ENCODE measurements at regions not wholly inside any gene's neighbourhood (a gene's known extent, or its start where the extent isn't known, plus 50 kb on each side); places are given as distances from the start of the nearest gene placed in this dataset.

- 83% methylated on average over 1 of the region's 5 CpGs for WGBS (ENCODE audit: insufficient coverage)
- intact Hi-C loops (cut with micrococcal nuclease) = no loop called here
- ATAC-seq (ENCODE audit: low read depth) (no peak), DNase-seq (no peak)
- Histone ChIP-seq H3K36me3 (replicated peaks in 1 of 2; ENCODE audit: control extremely low read depth in 1 of 2, control insufficient read depth in 1 of 2, extremely low read depth in 1 of 2, insufficient read depth in 2 of 2, low read length in 1 of 2) (no peaks in the 10 kb centered on the region), H3K79me2 (ENCODE audit: control insufficient read depth, insufficient read depth, low read length) (peaks cover 32% of the 10 kb centered on the region), H3K27me3 (replicated peaks in 1 of 4; ENCODE audit: control extremely low read depth in 1 of 4, control insufficient read depth in 3 of 4, insufficient read depth in 4 of 4, low read length in 3 of 4) (no peaks in the 10 kb centered on the region), H3K27ac (ENCODE audit: low read length in 2 of 2) (no peak overlapping the region), H3K9ac (ENCODE audit: low read length) (no peak overlapping the region), H2AFZ (ENCODE audit: insufficient read depth, low read depth, low read length, poor library complexity, severe bottlenecking) (no peak overlapping the region), H4K20me1 (ENCODE audit: control insufficient read depth, insufficient read depth, low read length, poor library complexity, severe bottlenecking) (no peaks in the 10 kb centered on the region), H3K9me3 (ENCODE audit: control extremely low read depth in 1 of 3, control insufficient read depth in 2 of 3, insufficient read depth in 1 of 3, low read length in 2 of 3) (peaks cover 0 to 11% (median 0%) of the 10 kb centered on the region in 3 donors), H3K4me2 (replicated peaks; ENCODE audit: low read depth, low read length, poor library complexity, severe bottlenecking) (peak overlapping the region; percentile 35), H3K4me3 (ENCODE audit: control extremely low read depth in 1 of 5, extremely low read depth in 1 of 5, insufficient read depth in 1 of 5, low read depth in 2 of 5, low read length in 4 of 5) (no peak overlapping the region), H3K4me1 (ENCODE audit: control insufficient read depth in 2 of 2, insufficient read depth in 2 of 2, low read length in 2 of 2) (peaks cover 58 to 78% of the 10 kb centered on the region in 2 donors)
- CTCF ChIA-PET = interaction anchor here (1.5 kb wide), 1 partner anchor 13 kb away, joined by 4 read pairs; no protein-coding TSS in a partner anchor
- no peak overlapping the region for H3K4me3 Mint-ChIP-seq
- TF ChIP-seq CTCF (IDR thresholded peaks at IDR 0.05) (no peak), EZH2 (IDR thresholded peaks at IDR 0.05; ENCODE audit: borderline replicate concordance, insufficient read depth, low read depth, low read length, poor library complexity, severe bottlenecking) (no peak)
- POLR2A ChIA-PET = interaction anchor here (4.0 kb wide), 1 partner anchor 11 kb away, joined by 15 read pairs; no protein-coding TSS in a partner anchor
- peaks cover 5% of the 10 kb centered on the region for H3K27me3 Mint-ChIP-seq
- H3K27ac Mint-ChIP-seq = no peak overlapping the region
- peaks cover 71% of the 10 kb centered on the region for H3K4me1 Mint-ChIP-seq
- no peaks in the 10 kb centered on the region for H3K9me3 Mint-ChIP-seq (ENCODE audit: insufficient read depth)
These were observed 58.5 kb downstream of the IGLL5 start for GRCh38 chr22:22946131-22946530.

- Mint-ChIP-seq H3K4me3 (no peak overlapping the region), H3K27ac (no peak overlapping the region), H3K4me1 (peaks cover 67% of the 10 kb centered on the region), H3K9me3 (ENCODE audit: insufficient read depth) (no peaks in the 10 kb centered on the region), H3K27me3 (peaks cover 5% of the 10 kb centered on the region)
- Histone ChIP-seq H3K4me1 (ENCODE audit: control insufficient read depth in 2 of 2, insufficient read depth in 2 of 2, low read length in 2 of 2) (peaks cover 56 to 77% of the 10 kb centered on the region in 2 donors), H3K4me2 (replicated peaks; ENCODE audit: low read depth, low read length, poor library complexity, severe bottlenecking) (no peak overlapping the region), H3K36me3 (replicated peaks in 1 of 2; ENCODE audit: control extremely low read depth in 1 of 2, control insufficient read depth in 1 of 2, extremely low read depth in 1 of 2, insufficient read depth in 2 of 2, low read length in 1 of 2) (no peaks in the 10 kb centered on the region), H3K27me3 (replicated peaks in 1 of 4; ENCODE audit: control extremely low read depth in 1 of 4, control insufficient read depth in 3 of 4, insufficient read depth in 4 of 4, low read length in 3 of 4) (no peaks in the 10 kb centered on the region), H3K27ac (ENCODE audit: low read length in 2 of 2) (no peak overlapping the region), H3K4me3 (ENCODE audit: control extremely low read depth in 1 of 5, extremely low read depth in 1 of 5, insufficient read depth in 1 of 5, low read depth in 2 of 5, low read length in 4 of 5) (no peak overlapping the region), H3K9ac (ENCODE audit: low read length) (no peak overlapping the region), H3K79me2 (ENCODE audit: control insufficient read depth, insufficient read depth, low read length) (peaks cover 16% of the 10 kb centered on the region), H3K9me3 (ENCODE audit: control extremely low read depth in 1 of 3, control insufficient read depth in 2 of 3, insufficient read depth in 1 of 3, low read length in 2 of 3) (peaks cover 0 to 9% (median 0%) of the 10 kb centered on the region in 3 donors), H2AFZ (ENCODE audit: insufficient read depth, low read depth, low read length, poor library complexity, severe bottlenecking) (no peak overlapping the region), H4K20me1 (ENCODE audit: control insufficient read depth, insufficient read depth, low read length, poor library complexity, severe bottlenecking) (no peaks in the 10 kb centered on the region)
- 97% methylated on average over 10 of the region's 10 CpGs for WGBS (ENCODE audit: insufficient coverage)
- intact Hi-C loops (cut with micrococcal nuclease) = no loop called here
- ATAC-seq (ENCODE audit: low read depth) (no peak), DNase-seq (no peak)
- no peak for TF ChIP-seq CTCF (IDR thresholded peaks at IDR 0.05)
- TF ChIP-seq EZH2 (IDR thresholded peaks at IDR 0.05; ENCODE audit: borderline replicate concordance, insufficient read depth, low read depth, low read length, poor library complexity, severe bottlenecking) = no peak
- ChIA-PET CTCF (interaction anchor here (1.2 to 2.3 kb wide), 6 partner anchors 9 to 99 kb away, joined by 3 to 9 read pairs (median 6); no protein-coding TSS in a partner anchor), POLR2A (no interaction called here)
These were observed 61.3 kb downstream of the IGLL5 start for GRCh38 chr22:22948651-22949571.
